GM18951 (cell line): ENCODE measurements at regions not wholly inside any gene's neighbourhood (a gene's known extent, or its start where the extent isn't known, plus 50 kb on each side); places are given as distances from the start of the nearest gene placed in this dataset.

Source experiments
- POLR2A ChIP-seq: IDR thresholded peaks from 4 replicates; pipeline ENCODE4 v1.6.1; 2011; ENCODE audit warnings: mild to moderate bottlenecking; ENCODE audit not compliant: insufficient read length, insufficient read depth; ENCODE audit errors: extremely low read depth
- in situ Hi-C: fragments of 300-500 bp; cut with MboI; formaldehyde crosslinking; loops from one replicate; pipeline ENCODE4 v1.12.0; 2022; ENCODE audit warnings: low sequenced_read_pairs, mixed read lengths, inconsistent platforms; ENCODE audit not compliant: unreplicated experiment

GRCh38 chr3:35927441-35927840, 288.1 kb downstream of the ARPP21 start:
- TF ChIP-seq POLR2A: no peak
- in situ Hi-C loops: no loop called here

DNA sequence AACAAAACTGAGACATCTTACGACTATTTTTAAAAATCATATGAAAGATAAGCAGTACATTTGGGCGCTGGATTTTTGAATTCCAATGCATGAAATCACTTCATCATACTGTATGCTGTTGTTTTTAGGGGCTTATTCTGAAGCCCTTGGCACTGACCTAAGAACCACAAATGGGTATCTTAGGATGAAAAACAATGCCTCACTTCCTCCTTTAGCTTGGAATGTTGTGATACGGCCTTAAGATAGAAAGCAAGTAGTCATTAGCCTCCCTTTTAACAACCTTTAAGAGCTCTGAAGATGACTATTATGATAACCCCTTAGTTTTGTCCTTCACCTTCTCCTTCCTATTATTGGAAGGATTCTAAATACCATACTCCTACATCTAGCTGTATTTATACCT, 289.8 kb downstream of the ARPP21 start:
- in situ Hi-C loops: no loop called here
- TF ChIP-seq POLR2A: no peak

- in situ Hi-C loops: no loop called here
- no peak for TF ChIP-seq POLR2A
These were observed 292.5 kb downstream of the ARPP21 start for GRCh38 chr3:35931867-35932266.

DNA sequence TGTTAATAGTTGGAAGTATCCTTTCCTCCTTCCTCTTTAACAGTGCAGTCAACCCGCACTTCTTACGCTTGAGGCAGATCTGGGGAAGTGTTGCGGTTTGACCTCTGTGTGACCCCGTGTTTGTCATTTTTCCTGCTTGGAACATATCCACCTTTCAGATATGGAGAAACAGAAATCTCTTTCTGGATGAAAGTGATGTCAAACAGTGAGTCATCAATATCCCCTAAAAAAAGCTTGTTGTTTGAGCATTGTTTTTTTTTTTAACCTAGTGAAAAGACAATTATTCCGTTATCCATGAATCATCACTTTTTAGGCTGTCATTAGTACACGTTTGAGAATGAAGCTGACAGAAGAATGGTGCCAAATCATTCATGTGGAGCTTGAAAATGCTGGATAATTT, 293.7 kb downstream of the ARPP21 start:
- in situ Hi-C loops: no loop called here
- TF ChIP-seq POLR2A: no peak

DNA sequence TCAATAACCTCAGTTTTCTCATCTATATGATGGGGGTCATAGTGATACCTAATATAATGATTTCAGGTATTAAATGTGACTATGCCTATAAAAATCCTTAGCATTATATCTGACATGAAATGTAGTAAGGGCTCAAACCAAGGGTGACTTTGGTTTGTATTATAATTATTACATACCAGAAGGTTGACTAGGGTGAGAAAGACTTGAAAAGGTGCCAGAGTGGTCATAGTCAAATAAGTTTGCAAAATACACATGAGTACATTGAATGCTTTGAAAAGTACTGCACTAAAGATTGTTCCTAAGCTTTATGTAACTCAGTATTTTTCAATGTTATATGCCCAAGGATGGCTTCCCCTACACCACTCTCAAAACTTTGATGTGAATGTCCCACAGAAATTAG, 297.2 kb downstream of the ARPP21 start:
- no peak for TF ChIP-seq POLR2A
- in situ Hi-C loops: no loop called here

DNA sequence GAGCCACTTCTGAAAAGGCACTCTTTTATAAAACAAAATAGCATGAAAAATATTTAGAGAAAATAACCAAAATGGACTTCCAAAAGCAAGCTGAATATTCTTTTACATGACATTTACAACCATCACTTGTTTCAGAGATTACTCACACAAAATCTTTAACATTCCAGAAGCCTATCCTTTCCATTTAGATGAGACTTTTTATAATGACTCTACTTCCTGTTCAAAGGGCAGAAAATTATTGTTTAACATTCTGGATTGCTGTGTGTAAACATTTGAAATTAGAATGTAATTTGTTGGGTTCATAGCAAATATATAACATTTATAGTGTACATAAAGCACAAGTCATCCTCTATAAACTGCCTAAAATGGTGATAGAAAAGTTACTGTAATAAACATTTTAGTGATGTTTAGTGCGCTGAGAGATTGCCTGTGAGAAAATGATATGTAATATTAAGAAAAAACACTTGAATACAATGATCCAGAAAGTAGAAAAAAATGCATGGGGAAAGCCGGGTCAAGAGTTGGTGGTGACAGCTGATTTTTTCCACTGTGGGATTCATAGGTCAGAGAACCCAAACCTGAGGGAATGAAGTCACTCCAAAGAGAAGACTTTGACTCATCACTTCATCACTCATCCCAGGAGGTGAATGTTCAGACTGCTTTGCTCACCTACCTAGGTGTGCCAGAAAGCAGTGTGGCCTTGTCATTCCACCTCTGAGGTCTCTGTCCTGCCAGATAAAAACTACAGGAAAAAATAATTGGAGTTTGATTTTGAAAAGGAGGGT, 305.8 kb downstream of the ARPP21 start:
- in situ Hi-C loops: no loop called here

DNA sequence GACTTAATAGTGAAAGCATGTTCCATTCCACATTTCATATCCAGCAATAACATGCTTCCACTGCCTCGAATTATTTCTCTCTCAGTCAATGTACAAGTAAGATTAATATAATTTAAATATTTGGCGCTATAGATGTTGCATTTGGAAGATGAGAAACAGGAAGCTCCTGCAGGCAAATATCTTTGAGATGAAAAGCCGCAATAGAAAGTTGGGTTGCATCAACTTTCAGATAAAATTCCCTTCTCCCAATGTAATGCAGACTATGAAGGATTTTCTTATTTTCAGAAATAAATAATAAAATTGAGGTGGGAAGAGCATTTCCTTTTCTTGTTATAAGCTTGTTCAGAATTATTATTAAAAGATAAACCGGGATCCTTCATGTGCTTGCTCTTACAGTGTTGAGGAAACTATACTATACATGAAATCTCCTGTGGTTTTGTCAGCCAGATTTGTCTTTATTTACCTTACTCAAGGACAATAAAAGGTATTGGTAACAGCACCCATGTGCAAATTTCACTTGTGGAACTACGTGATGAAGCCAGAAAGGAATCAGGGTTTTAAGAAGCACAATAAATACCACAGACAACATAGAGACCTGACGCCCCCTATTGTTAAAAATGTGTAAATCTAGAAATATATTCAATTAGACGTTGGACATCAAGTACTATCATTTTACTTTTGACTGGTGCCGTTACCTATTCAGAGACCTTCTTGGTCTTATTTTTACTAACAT, 307.0 kb downstream of the ARPP21 start:
- in situ Hi-C loops: no loop called here
- TF ChIP-seq POLR2A: no peak

More for the DNA sequence above, 305.8 kb downstream of the ARPP21 start:
- TF ChIP-seq POLR2A: no peak

DNA sequence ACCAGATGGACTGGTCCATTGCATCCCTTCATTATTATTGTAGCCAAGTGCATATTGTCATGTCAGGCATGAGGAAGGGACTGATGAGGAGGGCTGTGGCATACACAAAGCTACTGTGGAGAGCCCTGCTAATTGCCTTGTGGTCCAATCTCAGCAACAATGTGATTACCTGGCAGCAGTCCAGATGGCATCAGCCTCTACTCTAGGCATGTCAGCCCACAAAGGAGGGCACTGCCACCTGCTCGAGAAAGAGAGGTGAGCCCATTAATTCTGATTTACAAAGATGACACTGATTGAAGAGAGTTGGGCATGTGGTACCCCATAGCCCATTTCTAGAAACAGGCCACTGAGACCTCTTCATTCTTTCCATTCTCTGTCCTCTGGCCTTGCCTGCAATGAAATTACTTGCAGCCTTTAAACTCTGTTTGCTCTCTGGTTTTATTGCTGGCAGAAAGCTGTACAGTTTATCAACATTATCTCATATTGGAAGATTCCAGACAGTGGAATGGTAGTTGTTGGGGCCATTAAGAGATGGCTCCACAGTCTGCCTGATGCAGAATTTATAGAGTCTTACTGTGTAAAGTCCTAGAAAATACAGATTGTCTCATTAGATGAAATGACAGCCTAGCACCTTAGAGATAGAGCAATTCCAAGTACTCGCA, 307.7 kb downstream of the ARPP21 start:
- no peak for TF ChIP-seq POLR2A
- in situ Hi-C loops: no loop called here

GRCh38 chr3:35950021-35950420, 310.7 kb downstream of the ARPP21 start:
- no peak for TF ChIP-seq POLR2A
- in situ Hi-C loops: loop anchor here (25.0 kb wide), 1 partner anchor 737 kb away; no protein-coding TSS in a partner anchor

DNA sequence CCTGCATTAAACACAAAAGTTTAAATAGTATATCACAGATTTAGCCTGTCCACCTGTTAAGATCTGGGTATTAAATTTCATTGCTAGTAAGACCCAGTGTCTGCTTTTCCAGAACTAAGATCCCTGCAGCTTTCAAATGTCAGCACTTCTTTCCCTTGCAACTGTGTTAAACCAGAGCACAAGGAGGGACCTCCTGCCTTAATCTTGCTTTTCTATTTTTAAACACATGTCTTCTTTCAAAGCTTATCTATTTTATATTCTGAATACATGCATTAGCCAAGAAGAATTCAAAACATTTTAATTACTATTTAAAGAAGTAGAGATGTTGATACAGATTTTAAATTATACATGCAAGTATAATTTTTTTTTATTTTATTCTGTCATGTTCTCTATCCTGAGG, 315.1 kb downstream of the ARPP21 start:
- no peak for TF ChIP-seq POLR2A
- in situ Hi-C loops: loop anchor here (25.0 kb wide), 1 partner anchor 733 kb away; no protein-coding TSS in a partner anchor

- TF ChIP-seq POLR2A: no peak
- in situ Hi-C loops: loop anchor here (25.0 kb wide), 1 partner anchor 721 kb away; no protein-coding TSS in a partner anchor
These were observed 326.6 kb downstream of the ARPP21 start for GRCh38 chr3:35965908-35966307.

DNA sequence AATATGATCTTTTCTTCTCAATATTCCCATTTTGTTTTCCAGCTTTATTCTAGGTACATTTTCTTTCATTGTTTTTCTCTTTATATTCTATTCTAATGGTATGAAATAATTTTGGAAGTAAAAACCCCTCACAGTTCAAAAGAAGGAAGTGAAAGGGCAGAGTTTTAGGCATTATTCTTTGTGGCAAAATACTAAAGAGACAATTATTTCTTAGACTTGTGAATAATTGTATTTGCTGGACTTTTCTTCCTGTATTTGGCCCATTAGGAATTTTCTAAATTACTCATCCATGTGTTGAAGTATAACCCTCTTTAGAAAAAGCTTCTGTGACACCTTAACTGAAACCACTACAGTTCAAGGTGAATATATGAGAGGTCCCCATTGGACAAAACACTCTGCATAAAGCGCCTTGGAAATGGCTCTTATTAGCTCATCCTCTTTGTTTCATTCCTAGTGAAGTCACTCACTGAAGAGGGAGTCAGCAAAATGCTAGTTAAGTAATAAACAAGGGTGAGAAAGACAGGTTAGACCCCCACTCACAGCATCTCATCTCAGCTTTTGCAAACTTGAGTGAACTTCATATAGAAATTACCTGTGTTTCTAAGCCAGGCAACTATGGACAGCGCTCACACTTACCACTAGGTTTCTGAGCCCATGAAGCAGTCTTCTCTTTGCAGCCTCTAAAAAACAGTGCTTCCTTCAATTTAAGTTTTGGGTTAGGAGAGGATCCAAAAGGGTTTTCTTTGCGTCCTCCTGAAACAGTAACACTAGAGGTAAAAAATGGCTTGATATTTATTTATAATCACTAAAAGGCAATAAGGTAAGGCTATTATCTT, 327.5 kb downstream of the ARPP21 start:
- no peak for TF ChIP-seq POLR2A
- in situ Hi-C loops: loop anchor here (25.0 kb wide), 1 partner anchor 720 kb away; no protein-coding TSS in a partner anchor
